Fibroblast of villous mesenchyme (primary cell): ENCODE measurements at regions not wholly inside any gene's neighbourhood (a gene's known extent, or its start where the extent isn't known, plus 50 kb on each side); places are given as distances from the start of the nearest gene placed in this dataset.
A peak's percentile ranks its signal among the peaks of the same experiment; 100 is the strongest.

Experiments
- DNase-seq: peaks from one replicate; pipeline ENCODE4 v3.0.0-alpha.2; 2010; ENCODE audit warnings: low read depth
- H3K4me3 ChIP-seq: 2 replicates; pipeline ENCODE4 v1.5.1; 2011; ENCODE audit warnings: low read depth, mild to moderate bottlenecking, low read length
- CTCF ChIP-seq: IDR thresholded peaks from 2 replicates; pipeline ENCODE4 v1.5.1; 2012; ENCODE audit warnings: low read depth, mild to moderate bottlenecking, low read length; ENCODE audit not compliant: insufficient read depth

- H3K4me3 ChIP-seq = no peak overlapping the region
- DNase-seq = no peak
- TF ChIP-seq CTCF = no peak
Observed at GRCh38 chr10:90204131-90204955, 503.0 kb downstream of the KIF20B start.

- no peak overlapping the region for H3K4me3 ChIP-seq
- no peak for TF ChIP-seq CTCF
- peak; percentile 51 for DNase-seq
Observed at GRCh38 chr10:90204956-90205314, 503.5 kb downstream of the KIF20B start.

- TF ChIP-seq CTCF = no peak
- no peak overlapping the region for H3K4me3 ChIP-seq
- no peak for DNase-seq
Observed at GRCh38 chr10:90205340-90205739, 503.9 kb downstream of the KIF20B start.

- no peak for DNase-seq
- no peak overlapping the region for H3K4me3 ChIP-seq
- no peak for TF ChIP-seq CTCF
Observed at GRCh38 chr10:90213346-90213745, 512.0 kb downstream of the KIF20B start.

- TF ChIP-seq CTCF = no peak
- no peak overlapping the region for H3K4me3 ChIP-seq
- no peak for DNase-seq
Observed at GRCh38 chr10:90218846-90219245, 517.5 kb downstream of the KIF20B start.

GRCh38 chr10:90222372-90222771, 521.0 kb downstream of the KIF20B start:
- no peak overlapping the region for H3K4me3 ChIP-seq
- peak; percentile 91 for DNase-seq
- no peak for TF ChIP-seq CTCF

GRCh38 chr10:90222939-90223338, 521.5 kb downstream of the KIF20B start:
- DNase-seq = no peak
- no peak for TF ChIP-seq CTCF
- H3K4me3 ChIP-seq = no peak overlapping the region
